HEK293 (cell line): ENCODE measurements at regions not wholly inside any gene's neighbourhood (a gene's known extent, or its start where the extent isn't known, plus 50 kb on each side); places are given as distances from the start of the nearest gene placed in this dataset.

Experiments
- IKZF3 ChIP-seq: fragments of 450-650 bp; IDR thresholded peaks from 2 replicates; pipeline ENCODE4 v1.5.0; 2018; ENCODE audit warnings: missing biosample characterization, mild to moderate bottlenecking, missing genetic modification characterization, moderate library complexity
- PBX3 ChIP-seq: sonication (generic); formaldehyde crosslinking; IDR thresholded peaks from 2 replicates; pipeline ENCODE4 v1.8.1; 2022; ENCODE audit warnings: mild to moderate bottlenecking, moderate library complexity, missing genetic modification reagents
- PRDM10 ChIP-seq: fragments of 450-650 bp; formaldehyde crosslinking; IDR thresholded peaks from 2 replicates; pipeline ENCODE4 v1.5.1; 2016; ENCODE audit warnings: missing biosample characterization, missing genetic modification characterization

GRCh38 chr4:52373650-52374049, 285.5 kb downstream of the USP46 start:
- TF ChIP-seq IKZF3 (tag by site-specific recombination), result no peak
- TF ChIP-seq PBX3 (CRISPR knock-in tag), result no peak
- no peak for TF ChIP-seq PRDM10
